ENCODE measurements at regions not wholly inside any gene's neighbourhood (a gene's known extent, or its start where the extent isn't known, plus 50 kb on each side); places are given as distances from the start of the nearest gene placed in this dataset.
"Not testable (repeated sequence)": the region's sequence is repeated elsewhere in the genome, so short reads cannot be mapped to it uniquely, and the experiment has no call there.

DNA sequence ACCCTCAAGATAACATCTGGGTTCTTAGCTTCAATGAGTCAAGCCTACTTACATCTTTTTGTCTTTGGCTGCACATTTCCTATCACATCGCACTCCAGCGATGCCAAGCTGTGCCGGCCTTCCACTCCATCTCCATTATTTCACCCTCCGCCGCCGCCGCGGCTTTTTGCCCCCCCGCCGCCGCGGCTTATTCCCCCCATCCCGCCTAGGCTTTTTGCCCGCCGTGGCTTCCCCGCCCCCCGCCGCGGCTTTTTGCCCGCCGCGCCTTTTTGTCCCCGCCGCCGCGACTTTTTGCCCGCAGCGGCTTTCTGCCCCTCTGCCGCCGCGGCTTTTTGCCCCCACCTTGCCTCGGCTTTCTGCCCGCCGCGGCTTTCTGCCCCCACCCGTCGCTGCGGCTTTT is 50.8 kb downstream of the PPIAL4E start:
- not testable (repeated sequence) for H3K4me1 ChIP-seq, H3K27me3 ChIP-seq, H3K9me3 ChIP-seq, H3K4me3 ChIP-seq, H3K36me3 ChIP-seq, H3K27ac ChIP-seq
- DNase-seq (ENCODE audit: low spot score in 2 of 2), result peak in 1 of 2 donors; percentile 0
- WGBS, 2 donors, result no CpG with 5 or more reads among the region's 38 CpGs
